Endothelial cell of umbilical vein (primary cell): ENCODE measurements at regions not wholly inside any gene's neighbourhood (a gene's known extent, or its start where the extent isn't known, plus 50 kb on each side); places are given as distances from the start of the nearest gene placed in this dataset.

Experiments used
- BruUV-seq: library from RNA; stranded (reverse); fragments of 400-500 nt; replicated peaks from 2 replicates; lab custom pipeline; 2021; lab: Mats Ljungman, UMichigan
- CTCF ChIA-PET: fragments of 300-600, 350-600 bp; sonication (Branson Sonifier 250); formaldehyde crosslinking; loops from one replicate; lab custom pipeline; 2021; ENCODE audit warnings: antibody characterized with exemption, inconsistent platforms; lab: Charles Lee
- POLR2A ChIA-PET: fragments of 300-600, 350-600 bp; sonication (Branson Sonifier 250); formaldehyde crosslinking; loops from one replicate; lab custom pipeline; 2021; ENCODE audit warnings: antibody characterized with exemption, inconsistent platforms; lab: Charles Lee
- DNase-seq: peaks from one replicate; pipeline ENCODE4 v3.0.0-alpha.2; 2011; ENCODE audit warnings: low read depth, low spot score
- FAIRE-seq: peaks from 2 replicates; lab custom pipeline; 2011; peaks lifted over from hg19 to GRCh38; lab: Jason Lieb, UNC
- H2AFZ ChIP-seq: 2 replicates; pipeline ENCODE4 v1.6.0; 2012; ENCODE audit warnings: low read depth, low read length, control low read depth, inconsistent platforms
- H3K27ac ChIP-seq: 2 replicates; pipeline ENCODE4 v1.5.1; 2011; ENCODE audit warnings: low read depth, mild to moderate bottlenecking, control low read depth, low read length, moderate library complexity; ENCODE audit not compliant: insufficient read depth
- H3K27me3 ChIP-seq, 2 experiments: 2 replicates each; pipeline versions ENCODE4 v1.6.0 to v1.6.1; 2011; ENCODE audit warnings: low read length in 2 of 2, mixed read lengths in 1 of 2; ENCODE audit not compliant: control insufficient read depth in 2 of 2, insufficient read depth in 2 of 2
- H3K36me3 ChIP-seq, 2 experiments: 2 replicates in 1 of 2; 3 replicates in 1 of 2; pipeline ENCODE4 v1.5.1; 2011; ENCODE audit warnings: low read length in 2 of 2, mild to moderate bottlenecking in 1 of 2, moderate library complexity in 1 of 2; ENCODE audit not compliant: control insufficient read depth in 2 of 2, insufficient read depth in 2 of 2; ENCODE audit errors: extremely low read depth in 1 of 2
- H3K4me1 ChIP-seq: 3 replicates; pipeline ENCODE4 v1.5.1; 2011; ENCODE audit warnings: mild to moderate bottlenecking, low read length; ENCODE audit not compliant: control insufficient read depth, insufficient read depth; ENCODE audit errors: extremely low read depth
- H3K4me2 ChIP-seq: 2 replicates; pipeline ENCODE4 v1.6.1; 2011; ENCODE audit warnings: low read length, control low read depth, mixed read lengths; ENCODE audit not compliant: insufficient read depth
- H3K4me3 ChIP-seq, 3 experiments: fragments of 200-600 bp in 1 of 3; sonication (generic), shearing (Covaris generic) in 1 of 3; replicated peaks in 1 of 3; 2 replicates each; pipeline ENCODE4 v1.5.1; 2011 to 2016; ENCODE audit warnings: control low read depth in 3 of 3, low read length in 3 of 3, mild to moderate bottlenecking in 2 of 3, inconsistent platforms in 1 of 3, low read depth in 1 of 3, moderate library complexity in 1 of 3; ENCODE audit not compliant: insufficient read depth in 1 of 3
- H3K79me2 ChIP-seq: 2 replicates; pipeline ENCODE4 v1.6.0; 2012; ENCODE audit warnings: low read length, inconsistent platforms; ENCODE audit not compliant: control insufficient read depth, insufficient read depth
- H3K9ac ChIP-seq: replicated peaks from 2 replicates; pipeline ENCODE3; 2011; ENCODE audit warnings: low read length, control low read depth; ENCODE audit not compliant: insufficient read depth; ENCODE audit errors: extremely low read depth
- H3K9me1 ChIP-seq: replicated peaks from 3 replicates; pipeline ENCODE4 v1.6.0; 2011; ENCODE audit warnings: mild to moderate bottlenecking, low read length; ENCODE audit not compliant: control insufficient read depth, insufficient read depth; ENCODE audit errors: extremely low read depth
- H3K9me3 ChIP-seq: replicated peaks from 2 replicates; pipeline ENCODE4 v1.5.1; 2012; ENCODE audit warnings: low read length, inconsistent platforms; ENCODE audit not compliant: control insufficient read depth, insufficient read depth
- H4K20me1 ChIP-seq: replicated peaks from 2 replicates; pipeline ENCODE3; 2011; ENCODE audit warnings: mild to moderate bottlenecking, low read length; ENCODE audit not compliant: control insufficient read depth, insufficient read depth; ENCODE audit errors: extremely low read depth
- CTCF ChIP-seq, 2 donors: IDR thresholded peaks; 1 replicate in 1 of 2; 2 replicates in 1 of 2; pipeline ENCODE4 v1.5.1; 2011; ENCODE audit warnings: low read length in 2 of 2, mild to moderate bottlenecking in 2 of 2, moderate library complexity in 2 of 2, control low read depth in 1 of 2, inconsistent platforms in 1 of 2, low read depth in 1 of 2; ENCODE audit not compliant: insufficient read depth in 1 of 2; ENCODE audit errors: extremely low read depth in 1 of 2
- FOS ChIP-seq: IDR thresholded peaks from 2 replicates; pipeline ENCODE4 v1.6.1; 2011; ENCODE audit warnings: mild to moderate bottlenecking, low read length, moderate library complexity, borderline replicate concordance; ENCODE audit not compliant: insufficient read depth
- JUN ChIP-seq: IDR thresholded peaks from 2 replicates; pipeline ENCODE4 v1.6.1; 2011; ENCODE audit warnings: borderline replicate concordance, low read depth; ENCODE audit not compliant: insufficient read length, insufficient read depth
- MYC ChIP-seq: IDR thresholded peaks from one replicate; pipeline ENCODE4 v1.6.1; 2011; ENCODE audit warnings: mild to moderate bottlenecking, low read depth, low read length
- POLR2A ChIP-seq: IDR thresholded peaks from 2 replicates; pipeline ENCODE4 v1.6.1; 2012; ENCODE audit warnings: low read depth, mild to moderate bottlenecking, control low read depth, low read length
- POLR2AphosphoS5 ChIP-seq: IDR thresholded peaks from 2 replicates; pipeline ENCODE4 v1.6.1; 2012; ENCODE audit warnings: low read depth, mild to moderate bottlenecking, control low read depth, low read length, moderate library complexity; ENCODE audit not compliant: insufficient read depth
- dilution Hi-C: fragments of 300-500 bp; cut with MboI; formaldehyde crosslinking; loops from one replicate; pipeline ENCODE4 v1.15.0; 2019; ENCODE audit warnings: low sequenced_read_pairs; ENCODE audit not compliant: extremely low pct_ligation_motif_present
- intact Hi-C: fragments of 100-400 bp; cut with micrococcal nuclease; formaldehyde crosslinking; loops from one replicate; pipeline ENCODE4 v1.10.0; 2022
- TF ChIP-seq, protein P1 (sequence below): IDR thresholded peaks from 2 replicates; pipeline ENCODE4 v1.6.1; 2011; ENCODE audit not compliant: insufficient read depth, insufficient read length

DNA sequence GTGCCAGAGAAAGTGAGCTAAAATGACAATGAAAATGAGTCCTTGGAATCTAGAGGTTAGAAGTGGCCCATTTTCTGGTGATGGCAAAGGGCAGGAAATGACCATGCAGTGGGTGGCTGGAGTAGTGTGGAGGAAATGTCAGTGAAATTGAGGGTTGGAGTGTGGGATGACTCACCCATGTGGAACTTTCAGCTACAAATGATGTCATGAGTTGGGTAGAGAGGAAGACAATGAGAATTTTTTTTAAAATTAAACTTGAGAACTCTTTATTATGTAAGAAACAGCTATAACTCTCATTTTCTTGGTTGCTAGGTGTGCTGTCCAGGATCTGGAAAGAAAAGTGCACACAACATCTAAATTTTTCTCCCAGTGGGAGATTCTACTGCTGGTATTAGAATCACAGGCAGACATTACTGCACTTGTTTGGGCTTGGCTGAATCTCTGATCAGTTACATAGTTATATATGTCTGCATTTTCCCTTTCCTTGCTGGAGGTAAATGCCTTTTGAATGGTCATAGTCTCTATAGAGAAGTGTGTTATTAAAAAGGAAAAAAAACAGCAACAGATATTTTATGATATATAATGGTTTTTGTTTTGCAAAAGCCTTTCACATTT, 56.8 kb upstream of the GNG12 start:
- ChIA-PET POLR2A (no interaction called here), CTCF (interaction anchor here (0.7 to 3.2 kb wide), 13 partner anchors 8 to 222 kb away, joined by 3 to 12 read pairs (median 4); no protein-coding TSS in a partner anchor)
- FAIRE-seq (peak; percentile 95), DNase-seq (peak; percentile 93)
- peak overlapping the region; percentile 23 for H3K4me2 ChIP-seq
- peak overlapping the region; percentile 79 for H3K27ac ChIP-seq
- no peak overlapping the region for H3K4me3 ChIP-seq
- TF ChIP-seq FOS (peak; percentile 95), MYC (peak; percentile 39), JUN (peak; percentile 100), POLR2AphosphoS5 (peak; percentile 75)
- TF ChIP-seq, protein P1, sequence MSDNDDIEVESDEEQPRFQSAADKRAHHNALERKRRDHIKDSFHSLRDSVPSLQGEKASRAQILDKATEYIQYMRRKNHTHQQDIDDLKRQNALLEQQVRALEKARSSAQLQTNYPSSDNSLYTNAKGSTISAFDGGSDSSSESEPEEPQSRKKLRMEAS: no peak
- H3K36me3 ChIP-seq: no peaks in the 10 kb centered on the region
- peak overlapping the region; percentile 22 for H3K9ac ChIP-seq
- H3K4me1 ChIP-seq: peaks cover 26% of the 10 kb centered on the region
- no peaks in the 10 kb centered on the region for H3K79me2 ChIP-seq
- H3K9me1 ChIP-seq: no peaks in the 10 kb centered on the region
- dilution Hi-C loops: no loop called here
- H3K9me3 ChIP-seq: no peaks in the 10 kb centered on the region
- H2AFZ ChIP-seq: no peak overlapping the region
- BruUV-seq: TSS peak; percentile 93
- intact Hi-C loops: loop anchor here (10.0 kb wide), 2 partner anchors 285 to 605 kb away; partner anchors contain the start of gene DEPDC1
- H3K27me3 ChIP-seq: no peaks in the 10 kb centered on the region
- H4K20me1 ChIP-seq: no peaks in the 10 kb centered on the region

DNA sequence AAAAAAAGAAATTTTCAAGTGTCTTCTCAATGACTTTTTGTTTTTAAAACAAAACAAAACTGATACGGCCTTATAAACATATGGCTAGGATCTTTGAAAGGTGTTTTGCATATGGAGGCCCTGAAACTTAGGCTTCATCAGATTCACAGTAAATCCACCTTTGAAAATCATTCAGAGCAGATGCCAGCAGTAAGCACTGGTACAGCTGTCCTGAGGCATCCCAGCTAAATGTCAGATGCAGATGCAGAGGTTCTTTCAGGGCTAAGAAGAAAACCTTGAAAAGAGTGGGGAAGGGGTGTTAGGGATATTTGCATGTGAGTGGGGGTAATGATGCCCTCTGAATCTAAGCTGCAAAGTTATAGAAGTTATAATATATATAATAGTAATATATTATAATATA, 56.2 kb upstream of the GNG12 start:
- peaks cover 26% of the 10 kb centered on the region for H3K4me1 ChIP-seq
- H3K9me3 ChIP-seq: no peaks in the 10 kb centered on the region

More for the DNA sequence above, 56.2 kb upstream of the GNG12 start:
- Histone ChIP-seq H3K27me3 (no peaks in the 10 kb centered on the region), H2AFZ (no peak overlapping the region), H3K4me3 (no peak overlapping the region), H3K9ac (peak overlapping the region; percentile 30), H4K20me1 (no peaks in the 10 kb centered on the region), H3K79me2 (no peaks in the 10 kb centered on the region), H3K27ac (peak overlapping the region; percentile 79), H3K9me1 (no peaks in the 10 kb centered on the region), H3K4me2 (no peak overlapping the region), H3K36me3 (no peaks in the 10 kb centered on the region)
- dilution Hi-C loops (no loop called here), intact Hi-C loops (no loop called here)
- POLR2A ChIA-PET: no interaction called here
- CTCF ChIA-PET: interaction anchor here (0.8 to 3.2 kb wide), 9 partner anchors 8 to 162 kb away, joined by 3 to 12 read pairs (median 4); no protein-coding TSS in a partner anchor
- DNase-seq: no peak
- FAIRE-seq: peak; percentile 44
- TF ChIP-seq, protein P1: no peak
- TF ChIP-seq CTCF (IDR thresholded peaks at IDR 0.05; ENCODE audit: extremely low read depth in 1 of 2, insufficient read depth in 1 of 2, low read depth in 1 of 2, low read length in 2 of 2) (no peak), POLR2AphosphoS5 (no peak), POLR2A (no peak)
- BruUV-seq: TSS peak; percentile 94
